RCC 7860 (cell line): ENCODE measurements at regions not wholly inside any gene's neighbourhood (a gene's known extent, or its start where the extent isn't known, plus 50 kb on each side); places are given as distances from the start of the nearest gene placed in this dataset.

Experiments used
- DNase-seq: peaks from one replicate; pipeline ENCODE4 v3.0.0-alpha.2; 2015; ENCODE audit warnings: low spot score
- FAIRE-seq: peaks from 2 replicates; lab custom pipeline; 2012; peaks lifted over from hg19 to GRCh38; lab: Jason Lieb, UNC

GRCh38 chr18:78565240-78565639 lies 414.4 kb upstream of the SALL3 start:
- no peak for FAIRE-seq
- DNase-seq = no peak

DNA sequence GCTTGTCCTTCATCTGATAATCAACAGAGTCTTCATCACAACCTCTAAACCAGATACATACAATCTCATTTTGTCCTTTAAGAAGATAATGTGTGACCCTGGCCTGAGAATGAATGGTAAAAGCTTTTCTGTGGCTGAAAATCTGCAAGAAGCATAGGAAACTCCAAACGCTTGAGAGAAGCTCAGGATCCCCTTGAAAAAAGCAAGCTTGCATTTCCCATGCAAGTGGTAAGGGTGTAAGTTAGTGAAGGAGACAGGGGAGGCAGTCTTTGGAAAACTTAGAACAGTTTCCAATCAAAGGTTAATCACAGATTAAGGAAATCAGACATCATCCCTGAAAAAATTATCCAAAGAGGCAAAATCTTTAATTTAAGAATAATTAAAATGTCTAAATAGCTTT lies 413.6 kb upstream of the SALL3 start:
- DNase-seq (no peak), FAIRE-seq (no peak)

DNA sequence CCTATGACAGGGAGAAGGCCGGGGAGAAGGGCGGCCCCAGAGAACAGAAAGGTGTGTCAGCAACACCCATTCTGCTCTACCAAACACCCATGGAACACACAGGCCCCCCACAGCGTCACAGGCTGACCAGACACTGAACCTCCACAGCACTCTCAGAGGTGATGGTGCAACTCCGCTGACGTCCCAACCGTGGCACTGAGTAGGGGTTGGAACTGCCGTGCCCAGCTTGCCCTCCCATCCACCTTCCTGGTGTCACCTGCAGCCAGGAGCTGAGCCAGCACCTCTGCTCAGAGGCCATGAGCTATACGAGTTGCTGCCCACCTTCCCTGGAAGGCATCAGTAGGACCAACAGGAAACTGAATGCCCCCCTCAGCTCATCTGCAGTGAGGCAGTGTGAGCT lies 412.9 kb upstream of the SALL3 start:
- no peak for FAIRE-seq

GRCh38 chr18:78571063-78571785 lies 408.4 kb upstream of the SALL3 start:
- DNase-seq = no peak
- no peak for FAIRE-seq

More for the DNA sequence above, 412.9 kb upstream of the SALL3 start:
- DNase-seq = no peak

GRCh38 chr18:78571831-78572347 lies 407.7 kb upstream of the SALL3 start:
- no peak for DNase-seq
- no peak for FAIRE-seq

DNA sequence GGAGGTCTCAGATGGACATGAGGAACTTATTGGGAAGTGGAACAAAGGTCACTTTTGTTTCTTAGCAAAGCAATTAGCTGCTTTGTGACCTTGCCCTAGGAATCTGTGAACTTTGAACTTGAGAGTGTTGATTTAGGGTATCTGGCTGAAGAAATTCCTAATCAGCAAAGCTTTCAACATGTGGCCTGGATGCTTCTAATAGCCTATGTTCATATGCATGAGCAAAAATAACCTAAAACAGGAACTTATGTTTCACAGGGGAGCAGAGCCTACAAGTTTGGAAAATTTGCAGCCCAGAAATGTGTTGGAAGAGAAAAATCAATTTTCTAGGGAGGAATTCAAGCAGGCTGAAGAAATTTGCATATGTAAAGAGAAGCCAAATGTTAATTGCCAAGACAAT lies 405.8 kb upstream of the SALL3 start:
- FAIRE-seq (no peak), DNase-seq (no peak)

DNA sequence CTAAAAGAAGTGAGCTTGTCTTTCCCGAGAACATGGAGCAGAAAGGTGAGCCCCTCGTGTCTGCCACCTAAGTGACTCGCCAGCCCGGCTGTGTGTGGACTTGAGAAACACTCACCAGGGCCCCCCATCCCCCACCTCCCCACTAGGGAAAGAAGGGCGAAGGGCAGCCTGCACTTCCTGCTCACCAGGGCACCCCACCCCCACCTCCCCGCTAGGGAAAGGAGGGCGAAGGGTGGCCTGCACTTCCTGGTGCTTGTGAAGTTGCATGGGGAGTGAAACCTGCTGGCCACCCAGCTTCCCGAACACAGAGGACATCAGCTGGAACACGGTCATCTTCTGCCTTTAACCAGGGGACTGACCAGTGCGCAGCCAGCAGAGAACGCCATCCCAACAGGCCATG lies 402.7 kb upstream of the SALL3 start:
- FAIRE-seq = no peak
- DNase-seq = no peak

GRCh38 chr18:78579449-78579848 lies 400.2 kb upstream of the SALL3 start:
- FAIRE-seq = no peak

GRCh38 chr18:78579854-78580577 lies 399.6 kb upstream of the SALL3 start:
- FAIRE-seq = no peak

More at GRCh38 chr18:78579449-78579848, 400.2 kb upstream of the SALL3 start:
- DNase-seq = no peak

GRCh38 chr18:78580835-78581339 lies 398.7 kb upstream of the SALL3 start:
- FAIRE-seq (no peak), DNase-seq (no peak)

More at GRCh38 chr18:78579854-78580577, 399.6 kb upstream of the SALL3 start:
- no peak for DNase-seq

GRCh38 chr18:78582181-78582709 lies 397.4 kb upstream of the SALL3 start:
- DNase-seq = no peak
- FAIRE-seq = no peak

GRCh38 chr18:78582898-78583738 lies 396.5 kb upstream of the SALL3 start:
- DNase-seq (no peak), FAIRE-seq (no peak)

DNA sequence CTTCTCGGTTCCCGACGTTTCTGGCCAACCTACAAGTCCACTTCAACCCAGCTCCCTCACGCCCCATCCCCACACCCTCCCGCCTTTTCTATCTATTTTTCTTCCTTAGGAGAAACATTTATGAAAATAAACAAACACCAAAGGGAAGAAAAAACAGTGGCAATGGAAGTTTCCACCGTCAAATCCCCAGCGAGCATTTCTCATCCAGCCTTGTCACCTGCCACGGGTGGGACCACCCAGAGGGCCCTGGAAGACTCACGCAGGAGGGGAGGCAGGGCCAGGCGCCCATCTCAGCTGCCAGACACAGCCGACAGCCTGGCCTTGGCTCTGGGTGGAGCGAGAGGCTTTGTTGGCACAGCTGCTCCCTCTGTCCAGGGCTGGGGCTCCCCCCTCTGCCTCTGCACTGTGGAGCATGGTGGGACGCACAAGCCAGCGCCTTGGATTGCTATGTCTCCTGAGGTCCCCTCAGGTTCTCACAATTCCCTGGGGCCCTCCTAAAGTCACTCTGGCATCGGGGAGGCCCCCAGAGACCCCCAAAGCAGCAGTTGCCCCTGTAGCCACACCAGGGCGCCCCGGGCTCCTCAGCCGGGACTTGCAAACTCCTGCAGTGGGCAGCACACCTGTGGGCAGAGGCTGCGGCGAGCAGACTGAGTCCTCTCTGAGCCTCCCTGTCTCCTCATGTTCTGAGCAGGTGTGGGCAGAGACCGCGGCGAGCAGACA lies 395.7 kb upstream of the SALL3 start:
- DNase-seq = no peak
- no peak for FAIRE-seq

DNA sequence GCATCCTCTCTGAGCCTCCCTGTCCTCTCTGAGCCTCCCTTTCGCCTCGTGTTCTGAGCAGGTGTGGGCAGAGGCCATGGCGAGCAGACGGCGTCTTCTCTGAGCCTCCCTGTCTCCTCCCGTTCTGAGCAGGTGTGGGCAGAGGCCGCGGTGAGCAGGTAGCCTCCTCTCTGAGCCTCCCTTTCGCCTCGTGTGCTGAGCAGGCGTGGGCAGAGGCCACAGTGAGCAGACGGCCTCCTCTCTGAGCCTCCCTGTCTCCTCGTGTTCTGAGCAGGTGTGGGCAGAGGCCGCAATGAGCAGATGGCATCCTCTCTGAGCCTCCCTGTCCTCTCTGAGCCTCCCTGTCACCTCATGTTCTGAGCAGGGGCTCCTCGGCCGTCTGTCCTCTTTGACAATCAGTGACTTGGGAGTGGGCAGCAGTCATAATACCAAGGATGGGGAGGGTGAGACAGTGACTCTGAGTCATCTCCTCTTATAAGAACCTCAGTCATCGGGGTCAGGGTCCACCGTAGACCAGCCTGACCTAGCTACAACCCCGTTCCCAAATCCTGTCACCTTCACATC lies 395.1 kb upstream of the SALL3 start:
- no peak for DNase-seq
- no peak for FAIRE-seq

DNA sequence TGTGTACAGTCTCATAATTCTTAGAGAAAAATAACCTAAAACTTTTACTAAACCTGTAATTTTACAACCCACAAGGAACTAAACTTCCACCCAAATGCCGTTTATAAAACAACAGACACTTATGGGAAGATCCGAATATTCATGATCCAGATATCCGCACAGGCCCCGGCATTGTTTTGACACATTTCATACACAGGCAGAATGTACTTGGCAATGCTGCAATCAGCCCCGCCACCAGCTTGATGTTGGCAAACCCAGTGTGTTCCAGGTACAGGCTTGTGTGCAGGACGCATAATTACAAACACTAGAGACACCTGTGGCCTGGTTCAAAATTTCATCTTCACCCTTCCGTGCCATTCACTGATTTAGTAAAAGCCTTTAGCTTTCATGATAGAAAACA lies 393.0 kb upstream of the SALL3 start:
- DNase-seq = no peak
- FAIRE-seq = no peak

DNA sequence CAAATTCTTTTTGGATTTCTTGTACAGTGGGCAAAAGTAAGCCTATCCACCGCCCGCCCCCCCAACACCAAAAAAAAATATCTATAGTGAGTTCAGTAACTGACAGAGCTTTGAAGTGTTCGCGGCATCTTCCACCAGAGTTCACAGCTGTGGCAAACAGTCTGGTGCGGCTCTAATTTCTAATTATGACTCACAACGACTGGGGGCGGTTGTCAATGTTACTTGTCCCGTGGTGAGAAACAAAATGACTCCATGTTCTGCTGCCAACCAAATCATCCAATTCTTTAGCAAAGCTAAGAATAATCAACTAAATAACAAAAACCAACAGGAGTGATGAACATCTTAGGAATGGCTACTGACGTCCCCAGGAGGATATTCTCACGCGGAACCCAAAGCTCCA lies 392.5 kb upstream of the SALL3 start:
- DNase-seq (no peak), FAIRE-seq (no peak)

DNA sequence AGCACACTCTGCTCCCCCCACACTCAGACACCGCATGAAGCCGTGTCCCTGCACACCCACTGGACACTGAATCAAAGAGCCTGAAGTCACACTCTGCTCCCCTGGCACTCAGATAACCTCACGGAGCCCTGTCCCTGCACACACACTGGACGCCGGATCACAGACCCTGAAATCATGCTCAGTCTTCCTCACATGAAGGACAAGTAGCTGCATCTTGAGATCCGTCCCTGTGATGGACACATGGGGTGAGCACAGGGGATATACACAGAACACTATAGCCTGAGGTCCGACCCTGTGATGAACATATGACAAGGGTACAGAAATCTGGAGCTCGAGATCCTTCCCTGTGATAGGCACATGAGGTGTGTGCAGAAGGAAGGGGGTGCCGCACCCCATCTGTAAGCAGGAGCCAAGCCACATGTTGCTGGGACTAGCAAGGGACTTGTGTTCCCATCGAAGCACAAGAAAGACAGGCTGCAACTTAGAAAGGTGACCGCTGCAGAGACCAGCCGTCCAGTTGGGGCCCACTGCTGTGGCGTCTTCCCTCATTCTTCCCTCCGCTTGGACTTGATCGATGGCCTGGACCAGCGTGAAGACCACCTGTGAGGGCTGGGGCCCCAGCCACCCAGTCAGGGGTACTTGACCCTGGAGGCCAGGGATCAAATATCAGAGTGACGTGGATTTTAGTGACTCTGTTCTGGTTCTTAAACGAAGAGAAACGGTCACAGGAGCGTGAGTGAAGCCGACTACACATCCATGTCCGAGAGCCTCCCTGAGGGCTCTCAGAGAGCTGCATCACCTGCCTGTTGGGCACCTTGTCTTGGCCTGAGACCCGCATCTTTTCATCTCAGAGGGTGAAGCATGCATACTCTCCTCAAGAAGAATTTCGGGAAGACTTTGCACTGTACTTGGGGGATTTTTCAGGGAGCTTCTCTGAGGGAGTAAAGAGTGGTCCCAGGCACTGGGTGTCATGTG lies 391.7 kb upstream of the SALL3 start:
- FAIRE-seq (no peak), DNase-seq (no peak)

DNA sequence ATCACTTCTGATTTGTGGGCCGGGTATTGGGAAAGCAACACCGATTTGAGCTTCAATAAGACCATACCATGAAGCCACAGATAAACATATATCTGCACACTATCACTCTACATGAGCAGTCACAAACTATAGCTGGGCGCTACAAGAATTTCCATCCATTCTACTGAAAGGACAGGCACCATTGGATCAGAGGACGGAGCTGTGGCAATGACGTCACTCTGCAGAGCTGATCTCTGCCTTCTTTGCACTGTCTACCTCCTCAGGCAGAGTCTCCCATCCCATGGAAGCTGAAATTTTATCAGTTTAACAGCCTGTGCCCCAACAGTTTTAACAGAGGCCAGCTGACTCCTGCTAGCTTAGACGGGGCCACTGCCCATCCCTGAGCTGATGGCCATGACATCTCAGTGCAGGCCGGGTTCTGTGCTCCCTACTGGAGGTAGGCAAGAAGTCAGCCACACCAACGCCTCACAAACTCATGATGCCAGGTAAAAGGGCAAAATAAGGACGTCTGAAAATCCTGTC lies 389.6 kb upstream of the SALL3 start:
- no peak for DNase-seq
- no peak for FAIRE-seq
